ENCODE measurements at regions not wholly inside any gene's neighbourhood (a gene's known extent, or its start where the extent isn't known, plus 50 kb on each side); places are given as distances from the start of the nearest gene placed in this dataset.

DNA sequence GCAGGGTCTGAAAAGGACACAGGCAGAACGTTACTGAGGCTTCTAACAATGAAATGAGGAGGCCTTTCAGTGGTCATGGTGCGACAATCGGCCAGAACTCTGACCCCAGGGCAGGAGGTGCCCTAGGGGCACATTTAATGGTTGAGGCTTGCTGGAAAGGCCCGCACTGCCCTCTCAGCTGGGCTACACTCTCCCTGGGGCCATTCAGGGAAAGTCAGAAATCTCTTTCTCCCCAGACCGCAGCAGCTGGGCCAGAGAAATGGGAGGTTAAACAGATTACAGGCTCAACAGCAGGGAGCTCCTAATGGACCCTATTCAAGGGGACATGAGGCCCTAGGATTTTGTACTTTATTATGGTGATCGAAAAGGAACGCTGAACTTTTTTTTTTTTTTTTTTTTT is 85.6 kb upstream of the FGFR2 start (continued):
- TF ChIP-seq, protein P1, sequence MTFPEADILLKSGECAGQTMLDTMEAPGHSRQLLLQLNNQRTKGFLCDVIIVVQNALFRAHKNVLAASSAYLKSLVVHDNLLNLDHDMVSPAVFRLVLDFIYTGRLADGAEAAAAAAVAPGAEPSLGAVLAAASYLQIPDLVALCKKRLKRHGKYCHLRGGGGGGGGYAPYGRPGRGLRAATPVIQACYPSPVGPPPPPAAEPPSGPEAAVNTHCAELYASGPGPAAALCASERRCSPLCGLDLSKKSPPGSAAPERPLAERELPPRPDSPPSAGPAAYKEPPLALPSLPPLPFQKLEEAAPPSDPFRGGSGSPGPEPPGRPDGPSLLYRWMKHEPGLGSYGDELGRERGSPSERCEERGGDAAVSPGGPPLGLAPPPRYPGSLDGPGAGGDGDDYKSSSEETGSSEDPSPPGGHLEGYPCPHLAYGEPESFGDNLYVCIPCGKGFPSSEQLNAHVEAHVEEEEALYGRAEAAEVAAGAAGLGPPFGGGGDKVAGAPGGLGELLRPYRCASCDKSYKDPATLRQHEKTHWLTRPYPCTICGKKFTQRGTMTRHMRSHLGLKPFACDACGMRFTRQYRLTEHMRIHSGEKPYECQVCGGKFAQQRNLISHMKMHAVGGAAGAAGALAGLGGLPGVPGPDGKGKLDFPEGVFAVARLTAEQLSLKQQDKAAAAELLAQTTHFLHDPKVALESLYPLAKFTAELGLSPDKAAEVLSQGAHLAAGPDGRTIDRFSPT (tag by site-specific recombination; IDR thresholded peaks at IDR 0.05): no peak

DNA sequence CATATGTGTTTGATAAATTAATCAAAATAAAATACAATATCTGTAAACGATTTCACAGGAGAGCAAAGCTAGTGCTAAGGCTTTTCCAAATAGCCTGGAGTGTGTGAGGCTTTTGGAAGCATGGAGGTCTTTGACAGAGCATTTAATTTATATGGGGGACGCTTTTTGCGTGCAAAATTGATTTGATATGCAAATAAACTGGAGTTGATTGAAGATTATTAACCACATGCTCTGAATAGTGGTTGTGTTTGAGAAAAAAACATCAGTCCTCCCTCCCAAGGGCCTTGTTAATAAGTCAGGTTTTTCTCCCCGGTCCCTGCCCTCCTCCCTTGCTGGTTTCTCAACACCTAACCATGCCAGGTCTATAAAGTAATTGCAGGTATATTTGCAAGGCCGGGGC is 85.1 kb upstream of the FGFR2 start:
- POLR2A ChIA-PET: no interaction called here
- Histone ChIP-seq H3K36me3 (ENCODE audit: control insufficient read depth in 2 of 2, insufficient read depth in 1 of 2, low read length in 2 of 2) (no peaks in the 10 kb centered on the region), H3K4me1 (ENCODE audit: control insufficient read depth, insufficient read depth, low read length) (no peaks in the 10 kb centered on the region), H3K27ac (ENCODE audit: extremely low read depth, low read depth, low read length) (no peak overlapping the region), H3K4me3 (ENCODE audit: low read depth, low read length) (no peak overlapping the region), H3K9me3 (ENCODE audit: control insufficient read depth, insufficient read depth, low read depth, low read length) (no peaks in the 10 kb centered on the region)
- TF ChIP-seq ZNF292 (tag by site-specific recombination; IDR thresholded peaks at IDR 0.05; ENCODE audit: borderline replicate concordance, low read depth) (no peak), ZNF624 (tag by site-specific recombination; IDR thresholded peaks at IDR 0.05) (no peak)
- CTCF ChIA-PET: interaction anchor here (1.4 kb wide), 1 partner anchor 13 kb away, joined by 4 read pairs; no protein-coding TSS in a partner anchor

DNA sequence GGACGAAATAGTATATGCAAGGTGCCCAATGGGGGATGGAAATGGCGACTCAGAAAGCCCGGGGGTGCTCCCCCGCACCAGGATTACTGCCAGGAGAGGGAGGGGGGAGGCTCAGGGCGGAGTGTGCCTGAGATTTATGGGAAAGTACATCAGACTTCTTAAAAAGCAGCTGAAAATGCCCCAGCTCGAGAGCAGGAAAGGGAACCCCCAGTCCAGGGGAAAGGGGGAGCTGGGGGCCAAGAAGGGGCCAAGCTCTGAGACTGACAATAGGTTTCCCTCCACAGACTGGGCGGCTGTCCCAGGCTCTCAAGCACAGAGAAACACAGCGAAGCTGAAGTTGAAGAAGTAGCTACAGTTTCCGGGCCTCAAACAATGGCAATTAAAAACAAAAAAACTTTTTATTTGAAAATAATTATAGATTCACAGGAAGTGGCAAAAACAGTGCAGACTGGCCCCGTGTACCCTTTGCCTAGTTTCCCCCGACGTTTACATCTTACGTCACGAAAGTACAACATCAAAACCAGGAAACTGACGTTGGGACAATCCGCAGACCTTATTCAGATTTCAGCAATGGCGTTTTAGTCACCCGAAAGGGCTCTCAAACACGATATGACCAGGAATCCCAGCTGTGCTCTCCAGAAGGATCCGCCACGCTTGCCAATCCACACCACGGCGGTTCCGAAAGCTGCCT is 83.9 kb upstream of the FGFR2 start:
- H3K4me1 ChIP-seq (ENCODE audit: control insufficient read depth, insufficient read depth, low read length): no peaks in the 10 kb centered on the region
- TF ChIP-seq ZFHX2 (tag by site-specific recombination; conservative IDR thresholded peaks at IDR 0.05): 0 out of 2 replicates have a peak, but pooled peaks have one; percentile 17
- TF ChIP-seq BCL11B (tag by site-specific recombination; IDR thresholded peaks at IDR 0.05; ENCODE audit: low read depth): no peak
- H3K9me3 ChIP-seq (ENCODE audit: control insufficient read depth, insufficient read depth, low read depth, low read length): no peaks in the 10 kb centered on the region
- CTCF ChIA-PET: interaction anchor here (1.4 kb wide), 1 partner anchor 14 kb away, joined by 4 read pairs; no protein-coding TSS in a partner anchor
- H3K4me3 ChIP-seq (ENCODE audit: low read depth, low read length): no peak overlapping the region
- H3K36me3 ChIP-seq (ENCODE audit: control insufficient read depth in 2 of 2, insufficient read depth in 1 of 2, low read length in 2 of 2): no peaks in the 10 kb centered on the region
- no peak overlapping the region for H3K27ac ChIP-seq (ENCODE audit: extremely low read depth, low read depth, low read length)
- POLR2A ChIA-PET: no interaction called here

DNA sequence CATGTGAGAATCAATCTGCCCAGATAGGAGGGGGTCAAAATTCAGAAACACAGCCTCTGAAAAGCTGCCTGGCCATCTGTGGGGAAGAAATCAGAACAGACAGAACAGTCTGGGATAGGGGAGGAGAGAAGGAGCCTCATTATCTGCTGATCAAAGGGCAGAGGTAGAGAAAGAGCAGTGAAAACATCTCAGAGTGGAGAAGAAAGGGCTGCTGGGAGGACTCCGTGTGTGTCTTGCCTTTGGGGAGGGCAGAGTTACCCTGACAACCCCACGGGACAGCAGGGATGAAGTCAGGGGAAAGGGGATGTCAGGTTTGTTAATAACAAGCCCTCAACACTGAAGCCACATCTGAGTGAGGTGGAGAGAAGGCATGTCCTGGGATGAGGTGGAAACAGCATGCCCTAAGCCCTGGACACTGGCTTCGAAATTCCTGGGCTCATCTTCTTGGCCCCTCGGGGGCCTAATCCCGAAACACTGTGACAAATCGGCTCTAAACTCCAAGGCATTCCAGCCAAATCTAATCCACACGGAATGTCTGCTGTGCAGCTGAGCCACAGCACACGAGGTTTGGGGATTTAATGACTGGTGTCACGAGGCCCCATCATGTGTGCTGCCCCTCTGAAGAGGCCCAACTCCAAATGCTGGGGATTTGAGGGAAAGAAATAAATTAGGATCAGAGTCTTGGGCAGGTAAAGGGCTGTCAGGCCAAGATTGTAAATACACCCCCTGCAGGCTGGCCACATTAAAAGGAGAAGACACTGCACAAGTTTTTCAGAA is 82.8 kb upstream of the FGFR2 start:
- Histone ChIP-seq H3K9me3 (ENCODE audit: control insufficient read depth, insufficient read depth, low read depth, low read length) (no peaks in the 10 kb centered on the region), H3K36me3 (ENCODE audit: control insufficient read depth in 2 of 2, insufficient read depth in 1 of 2, low read length in 2 of 2) (no peaks in the 10 kb centered on the region), H3K27ac (ENCODE audit: extremely low read depth, low read depth, low read length) (no peak overlapping the region), H3K4me3 (ENCODE audit: low read depth, low read length) (no peak overlapping the region), H3K4me1 (ENCODE audit: control insufficient read depth, insufficient read depth, low read length) (no peaks in the 10 kb centered on the region)
- TF ChIP-seq, protein P2, sequence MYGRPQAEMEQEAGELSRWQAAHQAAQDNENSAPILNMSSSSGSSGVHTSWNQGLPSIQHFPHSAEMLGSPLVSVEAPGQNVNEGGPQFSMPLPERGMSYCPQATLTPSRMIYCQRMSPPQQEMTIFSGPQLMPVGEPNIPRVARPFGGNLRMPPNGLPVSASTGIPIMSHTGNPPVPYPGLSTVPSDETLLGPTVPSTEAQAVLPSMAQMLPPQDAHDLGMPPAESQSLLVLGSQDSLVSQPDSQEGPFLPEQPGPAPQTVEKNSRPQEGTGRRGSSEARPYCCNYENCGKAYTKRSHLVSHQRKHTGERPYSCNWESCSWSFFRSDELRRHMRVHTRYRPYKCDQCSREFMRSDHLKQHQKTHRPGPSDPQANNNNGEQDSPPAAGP (tag by site-specific recombination; IDR thresholded peaks at IDR 0.05): no peak
- TF ChIP-seq GLIS1 (tag by site-specific recombination; IDR thresholded peaks at IDR 0.05): peak; percentile 44
- TF ChIP-seq, protein P3, sequence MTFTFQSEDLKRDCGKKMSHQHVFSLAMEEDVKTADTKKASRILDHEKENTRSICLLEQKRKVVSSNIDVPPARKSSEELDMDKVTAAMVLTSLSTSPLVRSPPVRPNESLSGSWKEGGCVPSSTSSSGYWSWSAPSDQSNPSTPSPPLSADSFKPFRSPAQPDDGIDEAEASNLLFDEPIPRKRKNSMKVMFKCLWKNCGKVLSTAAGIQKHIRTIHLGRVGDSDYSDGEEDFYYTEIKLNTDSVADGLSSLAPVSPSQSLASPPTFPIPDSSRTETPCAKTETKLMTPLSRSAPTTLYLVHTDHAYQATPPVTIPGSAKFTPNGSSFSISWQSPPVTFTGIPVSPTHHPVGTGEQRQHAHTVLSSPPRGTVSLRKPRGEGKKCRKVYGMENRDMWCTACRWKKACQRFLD (tag by site-specific recombination; IDR thresholded peaks at IDR 0.05): no peak
- TF ChIP-seq ZNF555 (tag by site-specific recombination; conservative IDR thresholded peaks at IDR 0.05): no peak
- TF ChIP-seq ZNF473 (tag by site-specific recombination; IDR thresholded peaks at IDR 0.05): no peak
- TF ChIP-seq, protein P4, sequence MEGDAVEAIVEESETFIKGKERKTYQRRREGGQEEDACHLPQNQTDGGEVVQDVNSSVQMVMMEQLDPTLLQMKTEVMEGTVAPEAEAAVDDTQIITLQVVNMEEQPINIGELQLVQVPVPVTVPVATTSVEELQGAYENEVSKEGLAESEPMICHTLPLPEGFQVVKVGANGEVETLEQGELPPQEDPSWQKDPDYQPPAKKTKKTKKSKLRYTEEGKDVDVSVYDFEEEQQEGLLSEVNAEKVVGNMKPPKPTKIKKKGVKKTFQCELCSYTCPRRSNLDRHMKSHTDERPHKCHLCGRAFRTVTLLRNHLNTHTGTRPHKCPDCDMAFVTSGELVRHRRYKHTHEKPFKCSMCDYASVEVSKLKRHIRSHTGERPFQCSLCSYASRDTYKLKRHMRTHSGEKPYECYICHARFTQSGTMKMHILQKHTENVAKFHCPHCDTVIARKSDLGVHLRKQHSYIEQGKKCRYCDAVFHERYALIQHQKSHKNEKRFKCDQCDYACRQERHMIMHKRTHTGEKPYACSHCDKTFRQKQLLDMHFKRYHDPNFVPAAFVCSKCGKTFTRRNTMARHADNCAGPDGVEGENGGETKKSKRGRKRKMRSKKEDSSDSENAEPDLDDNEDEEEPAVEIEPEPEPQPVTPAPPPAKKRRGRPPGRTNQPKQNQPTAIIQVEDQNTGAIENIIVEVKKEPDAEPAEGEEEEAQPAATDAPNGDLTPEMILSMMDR (tag by site-specific recombination; IDR thresholded peaks at IDR 0.05): no peak; the same call in 1 of the 2 replicates
- TF ChIP-seq HOXD13 (CRISPR knock-in tag; IDR thresholded peaks at IDR 0.05; ENCODE audit: borderline replicate concordance): no peak
- no peak for TF ChIP-seq ZEB2 (tag by site-specific recombination; IDR thresholded peaks at IDR 0.05)
- peak; percentile 57; the same call in 1 of the 2 replicates for TF ChIP-seq MZF1 (tag by site-specific recombination; IDR thresholded peaks at IDR 0.05; ENCODE audit: borderline replicate concordance)
- TF ChIP-seq ZNF548 (tag by site-specific recombination; IDR thresholded peaks at IDR 0.05): no peak
- no peak for TF ChIP-seq ZBTB21 (tag by site-specific recombination; IDR thresholded peaks at IDR 0.05)
- TF ChIP-seq, protein P5, sequence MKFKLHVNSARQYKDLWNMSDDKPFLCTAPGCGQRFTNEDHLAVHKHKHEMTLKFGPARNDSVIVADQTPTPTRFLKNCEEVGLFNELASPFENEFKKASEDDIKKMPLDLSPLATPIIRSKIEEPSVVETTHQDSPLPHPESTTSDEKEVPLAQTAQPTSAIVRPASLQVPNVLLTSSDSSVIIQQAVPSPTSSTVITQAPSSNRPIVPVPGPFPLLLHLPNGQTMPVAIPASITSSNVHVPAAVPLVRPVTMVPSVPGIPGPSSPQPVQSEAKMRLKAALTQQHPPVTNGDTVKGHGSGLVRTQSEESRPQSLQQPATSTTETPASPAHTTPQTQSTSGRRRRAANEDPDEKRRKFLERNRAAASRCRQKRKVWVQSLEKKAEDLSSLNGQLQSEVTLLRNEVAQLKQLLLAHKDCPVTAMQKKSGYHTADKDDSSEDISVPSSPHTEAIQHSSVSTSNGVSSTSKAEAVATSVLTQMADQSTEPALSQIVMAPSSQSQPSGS (tag by site-specific recombination; IDR thresholded peaks at IDR 0.05; ENCODE audit: low read depth): no peak
- CTCF ChIA-PET: interaction anchor here (0.5 to 0.6 kb wide), 2 partner anchors 18 to 79 kb away, joined by 4 read pairs; no protein-coding TSS in a partner anchor
- POLR2A ChIA-PET: no interaction called here
